Sigmoid colon (tissue), 4 donors: ENCODE measurements at regions not wholly inside any gene's neighbourhood (a gene's known extent, or its start where the extent isn't known, plus 50 kb on each side); places are given as distances from the start of the nearest gene placed in this dataset.

Experiments
- CTCF ChIP-seq, 4 experiments: fragments of 450-650 bp in 3 of 4; fragments of 200-600 bp in 1 of 4; IDR thresholded peaks; one replicate each; pipeline ENCODE4 v1.5.1; 2016 to 2019; ENCODE audit warnings: antibody characterized with exemption in 4 of 4, mild to moderate bottlenecking in 3 of 4, moderate library complexity in 2 of 4
- POLR2A ChIP-seq, 2 donors: fragments of 450-650 bp; IDR thresholded peaks; one replicate each; pipeline ENCODE4 v1.6.1; 2016; ENCODE audit warnings: antibody characterized with exemption in 2 of 2, mild to moderate bottlenecking in 2 of 2, moderate library complexity in 2 of 2
- POLR2AphosphoS5 ChIP-seq, 4 donors: sonication (generic); formaldehyde crosslinking; IDR thresholded peaks; one replicate each; pipeline ENCODE4 v1.6.1; 2017; ENCODE audit warnings: antibody characterized with exemption in 4 of 4

- TF ChIP-seq CTCF (IDR thresholded peaks at IDR 0.05) (no peak), POLR2A (IDR thresholded peaks at IDR 0.05) (no peak), POLR2AphosphoS5 (IDR thresholded peaks at IDR 0.05) (no peak)
Measured at GRCh38 chr2:9156483-9156882, 50.1 kb upstream of the ASAP2 start.
